HCT116 (cell line): ENCODE measurements at regions not wholly inside any gene's neighbourhood (a gene's known extent, or its start where the extent isn't known, plus 50 kb on each side); places are given as distances from the start of the nearest gene placed in this dataset.

ENCODE experiments used
- ATAC-seq: fragments of 200-7000 bp; cut with Tn5 transposase; 2 replicates; pipeline ENCODE4 v1.9.1; 2020; ENCODE audit warnings: mild to moderate bottlenecking, moderate library complexity
- BruUV-seq: library from RNA; stranded (reverse); fragments of 400-500 nt; replicated peaks from 2 replicates; lab custom pipeline; 2021; lab: Mats Ljungman, UMichigan
- CTCF ChIA-PET: fragments of 300-600 bp; sonication (Branson Sonifier 250); formaldehyde crosslinking; loops from one replicate; lab custom pipeline; 2021; ENCODE audit warnings: antibody characterized with exemption; lab: Charles Lee
- POLR2A ChIA-PET: fragments of 300-600, 350-600 bp; sonication (Branson Sonifier 250); formaldehyde crosslinking; loops from one replicate; lab custom pipeline; 2021; ENCODE audit warnings: antibody characterized with exemption; lab: Charles Lee
- RAD21 ChIA-PET, 2 experiments: fragments of 300-600 bp; sonication (Branson Sonifier 250); formaldehyde crosslinking; loops; one replicate each; lab custom pipeline; 2023; ENCODE audit warnings: low total read pairs in 2 of 2; ENCODE audit not compliant: uncharacterized antibody in 2 of 2, unreplicated experiment in 2 of 2, low non-redundant PET in 1 of 2; lab: Charles Lee
- DNase-seq: peaks from one replicate; pipeline ENCODE4 v3.0.0-alpha.2; 2010; ENCODE audit warnings: low read depth, low spot score
- H2AFZ ChIP-seq: fragments of 200-600 bp; shearing (Covaris generic), sonication (generic); 2 replicates; pipeline ENCODE4 v1.6.1; 2017; ENCODE audit warnings: low read depth, mixed run types, mixed read lengths, antibody characterized with exemption, low read length; ENCODE audit not compliant: poor library complexity, severe bottlenecking
- H3K27ac ChIP-seq: 2 replicates; pipeline ENCODE4 v1.5.1; 2012; ENCODE audit warnings: low read depth, low read length
- H3K27me3 ChIP-seq: fragments of 200-600 bp; sonication (generic); 2 replicates; pipeline ENCODE4 v1.6.1; 2016; ENCODE audit warnings: mixed run types, low read length, mixed read lengths; ENCODE audit not compliant: insufficient read depth
- H3K36me3 ChIP-seq, 2 experiments: fragments of 200-500 bp in 1 of 2; fragments of 200-600 bp in 1 of 2; sonication (Bioruptor generic) in 1 of 2; sonication (generic) in 1 of 2; 2 replicates each; pipeline versions ENCODE4 v1.5.1 to v1.6.1; 2014 to 2016; ENCODE audit warnings: low read length in 2 of 2, inconsistent platforms in 1 of 2, mixed read lengths in 1 of 2, mixed run types in 1 of 2; ENCODE audit not compliant: insufficient read depth in 2 of 2, control insufficient read depth in 1 of 2
- H3K4me1 ChIP-seq, 2 experiments: fragments of 200-600 bp in 1 of 2; sonication (generic) in 1 of 2; 2 replicates each; pipeline versions ENCODE4 v1.5.1 to v1.6.1; 2012 to 2017; ENCODE audit warnings: low read length in 2 of 2, inconsistent platforms in 1 of 2, mild to moderate bottlenecking in 1 of 2, mixed read lengths in 1 of 2, mixed run types in 1 of 2, moderate library complexity in 1 of 2; ENCODE audit not compliant: insufficient read depth in 2 of 2, control insufficient read depth in 1 of 2
- H3K4me2 ChIP-seq: fragments of 200-600 bp; sonication (generic); 2 replicates; pipeline ENCODE4 v1.6.1; 2017; ENCODE audit warnings: mixed run types, low read length, mixed read lengths
- H3K4me3 ChIP-seq, 2 experiments: fragments of 200-600 bp in 1 of 2; sonication (generic) in 1 of 2; replicated peaks in 1 of 2; 2 replicates each; pipeline ENCODE4 v1.5.1; 2011 to 2016; ENCODE audit warnings: low read length in 2 of 2, control low read depth in 1 of 2, low read depth in 1 of 2, mild to moderate bottlenecking in 1 of 2, mixed read lengths in 1 of 2, mixed run types in 1 of 2
- H3K79me2 ChIP-seq: fragments of 200-600 bp; sonication (generic); 2 replicates; pipeline ENCODE4 v1.6.1; 2017; ENCODE audit warnings: mild to moderate bottlenecking, mixed run types, low read length, moderate library complexity, mixed read lengths; ENCODE audit not compliant: insufficient read depth
- H3K9ac ChIP-seq: fragments of 200-600 bp; sonication (generic); 2 replicates; pipeline ENCODE4 v1.6.1; 2016; ENCODE audit warnings: low read length, mixed read lengths
- H3K9me2 ChIP-seq: fragments of 200-600 bp; sonication (generic), shearing (Covaris generic); 2 replicates; pipeline ENCODE4 v1.6.1; 2017; ENCODE audit warnings: mixed run types, mild to moderate bottlenecking, moderate library complexity; ENCODE audit not compliant: insufficient read depth
- H3K9me3 ChIP-seq, 2 experiments: fragments of 200-500 bp in 1 of 2; fragments of 200-600 bp in 1 of 2; sonication (Bioruptor generic) in 1 of 2; sonication (generic) in 1 of 2; 2 replicates each; pipeline ENCODE4 v1.6.1; 2014 to 2017; ENCODE audit warnings: low read length in 2 of 2, mixed read lengths in 2 of 2, inconsistent platforms in 1 of 2, low read depth in 1 of 2, mild to moderate bottlenecking in 1 of 2, mixed run types in 1 of 2, moderate library complexity in 1 of 2; ENCODE audit not compliant: control insufficient read depth in 1 of 2, insufficient read depth in 1 of 2
- H4K20me1 ChIP-seq: fragments of 200-600 bp; sonication (generic), shearing (Covaris generic); 2 replicates; pipeline ENCODE4 v1.6.1; 2017; ENCODE audit warnings: mixed run types, mild to moderate bottlenecking, moderate library complexity; ENCODE audit not compliant: insufficient read depth
- ATF3 ChIP-seq: IDR thresholded peaks from 2 replicates; pipeline ENCODE4 v1.6.1; 2012
- CEBPB ChIP-seq: IDR thresholded peaks from 2 replicates; pipeline ENCODE4 v1.6.1; 2012; ENCODE audit warnings: low read depth
- CTCF ChIP-seq, 3 experiments: fragments of 200-600 bp in 1 of 3; sonication (generic) in 1 of 3; IDR thresholded peaks in 2 of 3; conservative IDR thresholded peaks in 1 of 3; 2 replicates each; pipeline ENCODE4 v1.5.1; 2012 to 2017; ENCODE audit warnings: low read depth in 2 of 3, low read length in 2 of 3, antibody characterized with exemption in 1 of 3, borderline replicate concordance in 1 of 3, control low read depth in 1 of 3, mild to moderate bottlenecking in 1 of 3, mixed read lengths in 1 of 3, mixed run types in 1 of 3, moderate library complexity in 1 of 3; ENCODE audit not compliant: insufficient read depth in 1 of 3
- EGR1 ChIP-seq: IDR thresholded peaks from 2 replicates; pipeline ENCODE4 v1.6.1; 2012; ENCODE audit warnings: low read depth
- ELF1 ChIP-seq: IDR thresholded peaks from 2 replicates; pipeline ENCODE4 v1.6.1; 2012; ENCODE audit warnings: low read depth, borderline replicate concordance
- EZH2 ChIP-seq: fragments of 200-600 bp; sonication (generic); IDR thresholded peaks from 2 replicates; pipeline ENCODE4 v1.6.1; 2017; ENCODE audit warnings: antibody characterized with exemption, mixed run types
- FOSL1 ChIP-seq: IDR thresholded peaks from 2 replicates; pipeline ENCODE4 v1.6.1; 2012; ENCODE audit warnings: low read depth
- POLR2AphosphoS5 ChIP-seq: IDR thresholded peaks from 2 replicates; pipeline ENCODE4 v1.6.1; 2011; ENCODE audit warnings: mild to moderate bottlenecking, low read depth, low read length, moderate library complexity
- RAD21 ChIP-seq: IDR thresholded peaks from 2 replicates; pipeline ENCODE4 v1.6.1; 2012; ENCODE audit warnings: low read depth, mild to moderate bottlenecking
- SIN3A ChIP-seq: IDR thresholded peaks from 2 replicates; pipeline ENCODE4 v1.6.1; 2012; ENCODE audit warnings: low read depth
- SP1 ChIP-seq: IDR thresholded peaks from 2 replicates; pipeline ENCODE4 v1.6.1; 2012; ENCODE audit warnings: low read depth
- SRF ChIP-seq: IDR thresholded peaks from 2 replicates; pipeline ENCODE4 v1.6.1; 2012; ENCODE audit warnings: low read depth
- YY1 ChIP-seq: IDR thresholded peaks from 2 replicates; pipeline ENCODE4 v1.6.1; 2011; ENCODE audit warnings: low read length, low read depth, moderate library complexity, mild to moderate bottlenecking; ENCODE audit not compliant: insufficient replicate concordance; ENCODE audit errors: extremely low read depth
- ZFX ChIP-seq: fragments of 450-650 bp; IDR thresholded peaks from 2 replicates; pipeline ENCODE4 v1.6.1; 2017
- ZNF274 ChIP-seq: fragments of 200-500 bp; sonication (Bioruptor generic); IDR thresholded peaks from 2 replicates; pipeline ENCODE4 v1.6.1; 2014; ENCODE audit warnings: mild to moderate bottlenecking, low read depth, low read length, inconsistent platforms
- intact Hi-C: fragments of 100-400 bp; cut with micrococcal nuclease; formaldehyde crosslinking; loops from 2 replicates; pipeline ENCODE4 v1.10.0; 2022
- TF ChIP-seq, protein P1 (sequence below): IDR thresholded peaks from 2 replicates; pipeline ENCODE4 v1.6.1; 2012

- TF ChIP-seq EZH2 (no peak), YY1 (no peak), ZNF274 (no peak), ATF3 (no peak), CEBPB (no peak), ZFX (no peak), FOSL1 (no peak)
These were observed 288.5 kb upstream of the SNX7 start (continued) for GRCh38 chr1:98373056-98373455.

DNA sequence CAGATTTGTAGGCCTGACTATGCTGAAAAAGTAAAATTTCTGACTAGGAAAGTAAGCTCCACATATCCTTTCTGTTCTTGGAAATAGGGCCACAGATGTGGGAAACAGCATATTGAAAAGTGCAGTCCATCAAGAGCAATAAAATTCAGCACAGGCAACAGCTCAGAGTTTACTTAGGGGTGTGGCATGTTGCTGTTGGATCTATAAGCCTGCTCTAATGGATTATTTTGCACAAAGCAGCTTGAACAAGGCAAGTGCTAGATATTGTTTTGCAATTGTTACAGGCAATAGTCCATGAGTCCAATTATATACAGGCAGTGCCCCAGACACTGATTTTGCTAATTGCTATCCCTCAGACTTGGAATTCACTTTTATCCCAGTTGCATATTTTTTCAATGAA, 289.8 kb upstream of the SNX7 start:
- Histone ChIP-seq H3K4me2 (no peak overlapping the region), H3K9me2 (no peaks in the 10 kb centered on the region), H3K9ac (no peak overlapping the region), H3K27ac (no peak overlapping the region), H3K4me1 (no peaks in the 10 kb centered on the region), H3K4me3 (no peak overlapping the region), H3K79me2 (no peaks in the 10 kb centered on the region), H4K20me1 (no peaks in the 10 kb centered on the region), H3K27me3 (no peaks in the 10 kb centered on the region), H3K9me3 (no peaks in the 10 kb centered on the region), H2AFZ (no peak overlapping the region), H3K36me3 (no peaks in the 10 kb centered on the region)
- intact Hi-C loops, result no loop called here
- RAD21 ChIA-PET, result no interaction called here
- CTCF ChIA-PET, result interaction anchor here (0.6 to 1.1 kb wide), 2 partner anchors 8 to 36 kb away, joined by 4 read pairs; no protein-coding TSS in a partner anchor
- ATAC-seq (no peak), DNase-seq (no peak)
- POLR2A ChIA-PET, result no interaction called here
- TF ChIP-seq, protein P1, sequence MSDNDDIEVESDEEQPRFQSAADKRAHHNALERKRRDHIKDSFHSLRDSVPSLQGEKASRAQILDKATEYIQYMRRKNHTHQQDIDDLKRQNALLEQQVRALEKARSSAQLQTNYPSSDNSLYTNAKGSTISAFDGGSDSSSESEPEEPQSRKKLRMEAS, result no peak
- no peak for TF ChIP-seq POLR2AphosphoS5
- TF ChIP-seq ELF1, result no peak
- TF ChIP-seq RAD21, result no peak
- no peak for TF ChIP-seq EGR1
- TF ChIP-seq SP1, result no peak
- TF ChIP-seq SIN3A, result no peak
- TF ChIP-seq CEBPB, result no peak
- TF ChIP-seq CTCF (IDR thresholded peaks at IDR 0.05 in 2 of 3, conservative IDR thresholded peaks at IDR 0.05 in 1 of 3; ENCODE audit: borderline replicate concordance in 1 of 3, insufficient read depth in 1 of 3, low read depth in 2 of 3, low read length in 2 of 3), result no peak
- no peak for TF ChIP-seq ZNF274
- TF ChIP-seq SRF, result no peak
- no peak for TF ChIP-seq YY1
- TF ChIP-seq ATF3, result no peak
- no TSS peak for BruUV-seq
